DOHH2 (cell line): ENCODE measurements at regions not wholly inside any gene's neighbourhood (a gene's known extent, or its start where the extent isn't known, plus 50 kb on each side); places are given as distances from the start of the nearest gene placed in this dataset.

ENCODE experiments used
- EZH2phosphoT487 ChIP-seq: fragments of 200-600 bp; sonication (generic); IDR thresholded peaks from 2 replicates; pipeline ENCODE4 v1.6.1; 2017; ENCODE audit warnings: borderline replicate concordance, mild to moderate bottlenecking, antibody characterized with exemption, low read length, moderate library complexity, mixed read lengths
- TF ChIP-seq, protein P1 (sequence below): fragments of 200-600 bp; sonication (generic); IDR thresholded peaks from one replicate; pipeline ENCODE4 v1.5.1; 2014; ENCODE audit warnings: antibody characterized with exemption, mild to moderate bottlenecking, low read depth, low read length; ENCODE audit not compliant: poor library complexity, severe bottlenecking

DNA sequence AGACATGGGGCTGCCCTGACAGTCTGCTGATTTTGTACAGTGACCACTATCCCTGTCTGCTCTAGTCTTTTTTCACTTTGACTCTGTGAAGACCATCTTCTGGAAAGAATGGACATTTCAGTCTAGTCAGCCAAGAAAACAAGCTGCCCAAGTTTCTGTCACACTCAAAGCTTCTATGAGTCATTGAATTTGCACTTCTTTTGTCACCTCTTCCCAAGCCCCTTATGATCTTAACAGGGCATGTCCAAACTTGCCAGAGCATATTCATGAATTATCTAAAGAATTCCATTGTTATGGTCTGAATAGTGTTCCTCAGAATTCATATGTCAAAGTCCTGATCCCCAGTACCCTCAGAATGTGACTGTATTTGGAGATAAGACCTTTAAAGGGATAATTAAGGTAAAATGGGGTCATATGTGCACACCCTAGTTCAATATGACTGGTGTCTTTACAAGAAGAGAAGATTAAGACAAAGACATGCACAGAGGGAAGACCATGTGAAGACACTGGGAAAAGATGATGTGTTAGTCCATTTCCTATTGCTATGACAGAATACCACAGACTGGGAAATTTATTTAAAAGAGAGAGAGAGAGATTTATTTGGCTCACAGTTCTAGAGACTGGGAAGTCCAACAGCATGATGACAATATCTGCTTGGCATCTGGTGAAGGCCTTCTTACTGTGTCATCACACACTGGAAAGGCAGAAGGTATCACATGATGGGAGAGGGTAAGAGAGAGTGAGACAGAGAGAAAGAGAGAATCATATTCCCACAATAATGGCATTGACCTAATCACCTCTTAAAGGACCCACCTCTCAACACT, 242.6 kb downstream of the BTG1 start:
- TF ChIP-seq, protein P1, sequence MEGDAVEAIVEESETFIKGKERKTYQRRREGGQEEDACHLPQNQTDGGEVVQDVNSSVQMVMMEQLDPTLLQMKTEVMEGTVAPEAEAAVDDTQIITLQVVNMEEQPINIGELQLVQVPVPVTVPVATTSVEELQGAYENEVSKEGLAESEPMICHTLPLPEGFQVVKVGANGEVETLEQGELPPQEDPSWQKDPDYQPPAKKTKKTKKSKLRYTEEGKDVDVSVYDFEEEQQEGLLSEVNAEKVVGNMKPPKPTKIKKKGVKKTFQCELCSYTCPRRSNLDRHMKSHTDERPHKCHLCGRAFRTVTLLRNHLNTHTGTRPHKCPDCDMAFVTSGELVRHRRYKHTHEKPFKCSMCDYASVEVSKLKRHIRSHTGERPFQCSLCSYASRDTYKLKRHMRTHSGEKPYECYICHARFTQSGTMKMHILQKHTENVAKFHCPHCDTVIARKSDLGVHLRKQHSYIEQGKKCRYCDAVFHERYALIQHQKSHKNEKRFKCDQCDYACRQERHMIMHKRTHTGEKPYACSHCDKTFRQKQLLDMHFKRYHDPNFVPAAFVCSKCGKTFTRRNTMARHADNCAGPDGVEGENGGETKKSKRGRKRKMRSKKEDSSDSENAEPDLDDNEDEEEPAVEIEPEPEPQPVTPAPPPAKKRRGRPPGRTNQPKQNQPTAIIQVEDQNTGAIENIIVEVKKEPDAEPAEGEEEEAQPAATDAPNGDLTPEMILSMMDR = no peak
- TF ChIP-seq EZH2phosphoT487 = no peak
